B cell (primary cell): ENCODE measurements at regions not wholly inside any gene's neighbourhood (a gene's known extent, or its start where the extent isn't known, plus 50 kb on each side); places are given as distances from the start of the nearest gene placed in this dataset.

Source experiments
- ATAC-seq: fragments of 200-7000 bp; cut with Tn5 transposase; one replicate; pipeline ENCODE4 v1.10.0; 2021; ENCODE audit warnings: low read depth, mild to moderate bottlenecking, moderate number of reproducible peaks, moderate library complexity
- CTCF ChIA-PET: fragments of 350-600 bp; sonication (Branson Sonifier 250); formaldehyde crosslinking; loops from one replicate; lab custom pipeline; 2021; ENCODE audit warnings: antibody characterized with exemption, inconsistent platforms; lab: Charles Lee
- POLR2A ChIA-PET: fragments of 350-600 bp; sonication (Branson Sonifier 250); formaldehyde crosslinking; loops from one replicate; lab custom pipeline; 2021; ENCODE audit warnings: antibody characterized with exemption; lab: Charles Lee
- DNase-seq: peaks from one replicate; pipeline ENCODE4 v3.0.0; 2013
- H2AFZ ChIP-seq: 2 replicates; pipeline ENCODE4 v1.6.1; 2012; ENCODE audit warnings: mild to moderate bottlenecking, low read depth, low read length; ENCODE audit not compliant: insufficient read depth, poor library complexity, severe bottlenecking
- H3K27ac ChIP-seq, 2 donors: 1 replicate in 1 of 2; 2 replicates in 1 of 2; pipeline ENCODE4 v1.5.1; 2012 to 2013; ENCODE audit warnings: low read length in 2 of 2, mild to moderate bottlenecking in 2 of 2, moderate library complexity in 1 of 2
- H3K27me3 ChIP-seq, 4 experiments: fragments of 200-600 bp in 1 of 4; sonication (generic) in 1 of 4; replicated peaks in 1 of 4; 1 replicate in 2 of 4; 2 replicates in 2 of 4; pipeline versions ENCODE4 v1.6.1 to v1.7.0; 2013 to 2016; ENCODE audit warnings: low read length in 3 of 4, mild to moderate bottlenecking in 2 of 4, mixed read lengths in 1 of 4, moderate library complexity in 1 of 4; ENCODE audit not compliant: insufficient read depth in 4 of 4, control insufficient read depth in 3 of 4; ENCODE audit errors: control extremely low read depth in 1 of 4
- H3K36me3 ChIP-seq, 2 experiments: replicated peaks in 1 of 2; 1 replicate in 1 of 2; 2 replicates in 1 of 2; pipeline versions ENCODE4 v1.6.1 to v1.7.1; 2013; ENCODE audit warnings: low read length in 1 of 2; ENCODE audit not compliant: insufficient read depth in 2 of 2, control insufficient read depth in 1 of 2; ENCODE audit errors: control extremely low read depth in 1 of 2, extremely low read depth in 1 of 2
- H3K4me1 ChIP-seq, 2 donors: fragments of 200-600 bp in 1 of 2; sonication (generic) in 1 of 2; 1 replicate in 1 of 2; 2 replicates in 1 of 2; pipeline versions ENCODE4 v1.5.1 to v1.6.1; 2013 to 2017; ENCODE audit warnings: low read length in 2 of 2; ENCODE audit not compliant: control insufficient read depth in 2 of 2, insufficient read depth in 2 of 2
- H3K4me2 ChIP-seq: replicated peaks from 2 replicates; pipeline ENCODE3; 2012; ENCODE audit warnings: mild to moderate bottlenecking, low read depth, low read length; ENCODE audit not compliant: poor library complexity, severe bottlenecking
- H3K4me3 ChIP-seq, 5 experiments: fragments of 200-600 bp in 1 of 5; sonication (generic) in 1 of 5; 1 replicate in 3 of 5; 2 replicates in 2 of 5; pipeline versions ENCODE4 v1.5.1 to v1.7.0; 2011 to 2016; ENCODE audit warnings: low read length in 4 of 5, mild to moderate bottlenecking in 4 of 5, low read depth in 2 of 5, control low read depth in 1 of 5, moderate library complexity in 1 of 5; ENCODE audit not compliant: insufficient read depth in 1 of 5; ENCODE audit errors: control extremely low read depth in 1 of 5, extremely low read depth in 1 of 5
- H3K79me2 ChIP-seq: fragments of 200-600 bp; sonication (generic); one replicate; pipeline ENCODE4 v1.6.0; 2016; ENCODE audit warnings: low read length; ENCODE audit not compliant: control insufficient read depth, insufficient read depth
- H3K9ac ChIP-seq: fragments of 200-600 bp; sonication (generic); 2 replicates; pipeline ENCODE4 v1.6.1; 2017; ENCODE audit warnings: mild to moderate bottlenecking, low read length, moderate library complexity
- H3K9me3 ChIP-seq, 3 donors: one replicate each; pipeline versions ENCODE4 v1.6.1 to v1.7.1; 2013; ENCODE audit warnings: low read length in 2 of 3; ENCODE audit not compliant: control insufficient read depth in 2 of 3, insufficient read depth in 1 of 3; ENCODE audit errors: control extremely low read depth in 1 of 3
- H4K20me1 ChIP-seq: 2 replicates; pipeline ENCODE4 v1.6.0; 2012; ENCODE audit warnings: mild to moderate bottlenecking, low read length; ENCODE audit not compliant: insufficient read depth, control insufficient read depth, poor library complexity, severe bottlenecking
- H3K27ac Mint-ChIP-seq: one replicate; pipeline ENCODE4 v1.8.0; 2021; ENCODE audit warnings: mixed read lengths
- H3K27me3 Mint-ChIP-seq: one replicate; pipeline ENCODE4 v1.8.0; 2021; ENCODE audit warnings: mixed read lengths
- H3K4me1 Mint-ChIP-seq: one replicate; pipeline ENCODE4 v1.8.0; 2021; ENCODE audit warnings: mixed read lengths
- H3K4me3 Mint-ChIP-seq: one replicate; pipeline ENCODE4 v1.8.0; 2021; ENCODE audit warnings: mixed read lengths
- H3K9me3 Mint-ChIP-seq: one replicate; pipeline ENCODE4 v1.8.0; 2022; ENCODE audit warnings: mixed read lengths; ENCODE audit not compliant: insufficient read depth
- EZH2 ChIP-seq: IDR thresholded peaks from 2 replicates; pipeline ENCODE4 v1.6.1; 2012; ENCODE audit warnings: borderline replicate concordance, low read depth, mild to moderate bottlenecking, moderate library complexity, low read length; ENCODE audit not compliant: insufficient read depth, poor library complexity, severe bottlenecking
- WGBS: methylation state at CpG from one replicate; pipeline ENCODE4 v1.1.5; 2013; ENCODE audit warnings: missing lambda C conversion rate; ENCODE audit not compliant: insufficient coverage; 5-methylcytosine and 5-hydroxymethylcytosine counted together
- intact Hi-C: fragments of 100-400 bp; cut with micrococcal nuclease; formaldehyde crosslinking; loops from one replicate; pipeline ENCODE4 v1.10.0; 2022
- TF ChIP-seq, protein P1 (sequence below): fragments of 200-600 bp; IDR thresholded peaks from one replicate; pipeline ENCODE4 v1.8.0; 2022; ENCODE audit warnings: antibody characterized with exemption, mild to moderate bottlenecking

DNA sequence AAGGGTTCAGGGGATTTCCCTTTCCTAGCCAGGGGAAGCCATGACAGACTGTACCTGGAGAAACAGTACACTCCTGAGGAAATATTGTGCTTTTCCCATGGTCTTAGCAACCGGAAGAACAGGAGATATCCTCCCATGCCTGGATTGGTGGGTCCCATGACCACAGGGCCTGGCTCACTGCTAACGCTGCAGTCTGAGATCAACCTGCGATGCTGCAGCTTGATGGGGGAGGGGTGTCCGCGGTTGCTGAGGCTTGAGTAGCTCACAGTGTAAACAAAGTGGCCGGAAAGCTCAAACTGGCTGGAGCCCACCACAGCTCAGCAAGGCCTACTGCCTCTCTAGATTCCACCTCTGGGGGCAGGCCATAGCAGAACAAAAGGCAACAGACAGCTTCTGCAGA is 819.5 kb downstream of the TECRL start:
- no peaks in the 10 kb centered on the region for H3K4me1 ChIP-seq
- no peak overlapping the region for H3K4me3 ChIP-seq
- H3K27ac ChIP-seq: no peak overlapping the region
- no peaks in the 10 kb centered on the region for H3K36me3 ChIP-seq
- no peaks in the 10 kb centered on the region for H3K4me1 Mint-ChIP-seq
- POLR2A ChIA-PET: no interaction called here
- intact Hi-C loops: no loop called here
- H3K9ac ChIP-seq: no peak overlapping the region
- H2AFZ ChIP-seq: no peak overlapping the region
- H4K20me1 ChIP-seq: no peaks in the 10 kb centered on the region
- H3K27ac Mint-ChIP-seq: no peak overlapping the region
- peaks cover 0 to 8% (median 0%) of the 10 kb centered on the region in 3 donors for H3K9me3 ChIP-seq
- H3K27me3 ChIP-seq: no peaks in the 10 kb centered on the region
- no peaks in the 10 kb centered on the region for H3K79me2 ChIP-seq
- no peak for TF ChIP-seq EZH2
- TF ChIP-seq, protein P1, sequence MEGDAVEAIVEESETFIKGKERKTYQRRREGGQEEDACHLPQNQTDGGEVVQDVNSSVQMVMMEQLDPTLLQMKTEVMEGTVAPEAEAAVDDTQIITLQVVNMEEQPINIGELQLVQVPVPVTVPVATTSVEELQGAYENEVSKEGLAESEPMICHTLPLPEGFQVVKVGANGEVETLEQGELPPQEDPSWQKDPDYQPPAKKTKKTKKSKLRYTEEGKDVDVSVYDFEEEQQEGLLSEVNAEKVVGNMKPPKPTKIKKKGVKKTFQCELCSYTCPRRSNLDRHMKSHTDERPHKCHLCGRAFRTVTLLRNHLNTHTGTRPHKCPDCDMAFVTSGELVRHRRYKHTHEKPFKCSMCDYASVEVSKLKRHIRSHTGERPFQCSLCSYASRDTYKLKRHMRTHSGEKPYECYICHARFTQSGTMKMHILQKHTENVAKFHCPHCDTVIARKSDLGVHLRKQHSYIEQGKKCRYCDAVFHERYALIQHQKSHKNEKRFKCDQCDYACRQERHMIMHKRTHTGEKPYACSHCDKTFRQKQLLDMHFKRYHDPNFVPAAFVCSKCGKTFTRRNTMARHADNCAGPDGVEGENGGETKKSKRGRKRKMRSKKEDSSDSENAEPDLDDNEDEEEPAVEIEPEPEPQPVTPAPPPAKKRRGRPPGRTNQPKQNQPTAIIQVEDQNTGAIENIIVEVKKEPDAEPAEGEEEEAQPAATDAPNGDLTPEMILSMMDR: no peak
- no peak for DNase-seq
- 72% methylated on average over 6 of the region's 6 CpGs for WGBS
- ATAC-seq: no peak
- H3K27me3 Mint-ChIP-seq: no peaks in the 10 kb centered on the region
- CTCF ChIA-PET: no interaction called here
- H3K9me3 Mint-ChIP-seq: peaks cover 6% of the 10 kb centered on the region
- no peak overlapping the region for H3K4me3 Mint-ChIP-seq
- no peak overlapping the region for H3K4me2 ChIP-seq

DNA sequence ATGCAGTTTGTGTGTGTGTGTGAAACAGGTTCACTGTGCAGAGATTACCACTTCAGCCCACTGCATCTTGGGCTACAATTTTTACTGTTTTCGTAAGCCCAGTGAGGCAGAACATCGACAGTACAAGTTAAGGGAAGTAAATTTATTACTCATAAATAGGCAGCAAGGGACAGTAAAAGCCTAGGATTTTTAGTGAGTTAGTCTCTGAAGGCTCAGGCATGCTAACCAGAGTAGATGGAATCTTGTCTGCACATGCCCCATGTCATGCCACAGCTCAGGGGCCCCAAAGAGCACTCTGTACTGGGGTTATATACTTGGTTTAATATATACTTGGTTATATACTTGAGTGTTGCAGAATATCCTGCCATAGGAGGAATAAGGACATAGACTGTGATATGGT is 825.7 kb downstream of the TECRL start:
- Mint-ChIP-seq H3K27me3 (no peaks in the 10 kb centered on the region), H3K4me1 (no peaks in the 10 kb centered on the region), H3K27ac (no peak overlapping the region), H3K9me3 (peaks cover 8% of the 10 kb centered on the region), H3K4me3 (no peak overlapping the region)
- Histone ChIP-seq H3K36me3 (no peaks in the 10 kb centered on the region), H3K27me3 (no peaks in the 10 kb centered on the region), H4K20me1 (no peaks in the 10 kb centered on the region), H3K4me1 (no peaks in the 10 kb centered on the region), H3K27ac (no peak overlapping the region), H3K79me2 (no peaks in the 10 kb centered on the region), H3K9ac (no peak overlapping the region), H3K9me3 (peaks cover 0 to 7% (median 0%) of the 10 kb centered on the region in 3 donors), H2AFZ (no peak overlapping the region), H3K4me2 (no peak overlapping the region), H3K4me3 (no peak overlapping the region)
- TF ChIP-seq, protein P1: no peak
- TF ChIP-seq EZH2: no peak
- ChIA-PET POLR2A (no interaction called here), CTCF (no interaction called here)
- intact Hi-C loops: no loop called here
- DNase-seq (no peak), ATAC-seq (no peak)
- WGBS: no CpG with 5 or more reads among the region's 2 CpGs
